Fibroblast of villous mesenchyme (primary cell): ENCODE measurements at regions not wholly inside any gene's neighbourhood (a gene's known extent, or its start where the extent isn't known, plus 50 kb on each side); places are given as distances from the start of the nearest gene placed in this dataset.

Experiments
- DNase-seq: peaks from one replicate; pipeline ENCODE4 v3.0.0-alpha.2; 2010; ENCODE audit warnings: low read depth
- H3K4me3 ChIP-seq: 2 replicates; pipeline ENCODE4 v1.5.1; 2011; ENCODE audit warnings: low read depth, mild to moderate bottlenecking, low read length
- CTCF ChIP-seq: IDR thresholded peaks from 2 replicates; pipeline ENCODE4 v1.5.1; 2012; ENCODE audit warnings: low read depth, mild to moderate bottlenecking, low read length; ENCODE audit not compliant: insufficient read depth

- no peak for DNase-seq
Measured at GRCh38 chr20:48150568-48150967, 365.3 kb upstream of the SULF2 start.

GRCh38 chr20:48149902-48150301, 364.6 kb upstream of the SULF2 start:
- DNase-seq, result no peak

More at GRCh38 chr20:48150568-48150967, 365.3 kb upstream of the SULF2 start:
- TF ChIP-seq CTCF, result no peak
- no peak overlapping the region for H3K4me3 ChIP-seq

GRCh38 chr20:48148916-48149672, 363.8 kb upstream of the SULF2 start:
- H3K4me3 ChIP-seq, result no peak overlapping the region
- no peak for DNase-seq
- no peak for TF ChIP-seq CTCF

More at GRCh38 chr20:48149902-48150301, 364.6 kb upstream of the SULF2 start:
- no peak overlapping the region for H3K4me3 ChIP-seq
- no peak for TF ChIP-seq CTCF

- DNase-seq, result no peak
- H3K4me3 ChIP-seq, result no peak overlapping the region
- no peak for TF ChIP-seq CTCF
Measured at GRCh38 chr20:48148020-48148419, 362.7 kb upstream of the SULF2 start.

- DNase-seq, result no peak
- H3K4me3 ChIP-seq, result no peak overlapping the region
- no peak for TF ChIP-seq CTCF
Measured at GRCh38 chr20:48147311-48147710, 362.0 kb upstream of the SULF2 start.

- no peak for DNase-seq
- H3K4me3 ChIP-seq, result no peak overlapping the region
- TF ChIP-seq CTCF, result no peak
Measured at GRCh38 chr20:48146877-48147276, 361.6 kb upstream of the SULF2 start.

- no peak for TF ChIP-seq CTCF
- H3K4me3 ChIP-seq, result no peak overlapping the region
- no peak for DNase-seq
Measured at GRCh38 chr20:48146308-48146707, 361.0 kb upstream of the SULF2 start.
